22Rv1 (cell line): ENCODE measurements at regions not wholly inside any gene's neighbourhood (a gene's known extent, or its start where the extent isn't known, plus 50 kb on each side); places are given as distances from the start of the nearest gene placed in this dataset.

Experiments
- ZFX ChIP-seq: fragments of 450-650 bp; IDR thresholded peaks from 2 replicates; pipeline ENCODE4 v1.6.1; 2017; ENCODE audit warnings: antibody characterized with exemption, borderline replicate concordance
- TF ChIP-seq, protein P1 (sequence below): fragments of 450-650 bp; IDR thresholded peaks from 2 replicates; pipeline ENCODE4 v1.5.1; 2017; ENCODE audit warnings: mild to moderate bottlenecking

DNA sequence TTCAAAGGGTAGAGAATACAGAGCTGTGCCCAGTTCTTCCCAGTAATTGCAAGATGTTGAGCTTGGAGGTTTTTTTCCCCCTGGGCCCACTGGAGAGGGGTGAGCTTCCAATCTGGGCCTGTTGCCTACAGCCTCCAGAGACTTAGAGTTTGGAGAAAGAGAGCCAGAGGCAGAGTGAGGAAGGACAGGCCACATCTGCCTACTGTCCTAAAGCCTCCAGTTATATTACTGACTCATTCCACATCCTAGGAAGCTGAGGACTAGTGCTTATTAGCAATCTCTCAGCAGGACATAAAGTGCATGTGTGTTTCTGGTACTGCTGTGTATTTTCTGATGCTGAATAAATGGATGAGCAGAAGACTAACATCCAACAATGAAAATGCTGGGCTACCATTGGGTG, 181.0 kb upstream of the MAMLD1 start:
- TF ChIP-seq, protein P1, sequence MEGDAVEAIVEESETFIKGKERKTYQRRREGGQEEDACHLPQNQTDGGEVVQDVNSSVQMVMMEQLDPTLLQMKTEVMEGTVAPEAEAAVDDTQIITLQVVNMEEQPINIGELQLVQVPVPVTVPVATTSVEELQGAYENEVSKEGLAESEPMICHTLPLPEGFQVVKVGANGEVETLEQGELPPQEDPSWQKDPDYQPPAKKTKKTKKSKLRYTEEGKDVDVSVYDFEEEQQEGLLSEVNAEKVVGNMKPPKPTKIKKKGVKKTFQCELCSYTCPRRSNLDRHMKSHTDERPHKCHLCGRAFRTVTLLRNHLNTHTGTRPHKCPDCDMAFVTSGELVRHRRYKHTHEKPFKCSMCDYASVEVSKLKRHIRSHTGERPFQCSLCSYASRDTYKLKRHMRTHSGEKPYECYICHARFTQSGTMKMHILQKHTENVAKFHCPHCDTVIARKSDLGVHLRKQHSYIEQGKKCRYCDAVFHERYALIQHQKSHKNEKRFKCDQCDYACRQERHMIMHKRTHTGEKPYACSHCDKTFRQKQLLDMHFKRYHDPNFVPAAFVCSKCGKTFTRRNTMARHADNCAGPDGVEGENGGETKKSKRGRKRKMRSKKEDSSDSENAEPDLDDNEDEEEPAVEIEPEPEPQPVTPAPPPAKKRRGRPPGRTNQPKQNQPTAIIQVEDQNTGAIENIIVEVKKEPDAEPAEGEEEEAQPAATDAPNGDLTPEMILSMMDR = no peak
- TF ChIP-seq ZFX = no peak
